ENCODE measurements at regions not wholly inside any gene's neighbourhood (a gene's known extent, or its start where the extent isn't known, plus 50 kb on each side); places are given as distances from the start of the nearest gene placed in this dataset.

- no peak for DNase-seq (ENCODE audit: extremely low spot score)
- no peak for TF ChIP-seq CTCF (IDR thresholded peaks at IDR 0.05; ENCODE audit: control extremely low read depth, extremely low read depth, low read depth, missing control alignments)
- ChIA-PET CTCF (no interaction called here), POLR2A (no interaction called here)
Observed at GRCh38 chr5:124130816-124131215, 615.6 kb downstream of the ZNF608 start.

- POLR2A ChIA-PET = no interaction called here
- TF ChIP-seq CTCF (IDR thresholded peaks at IDR 0.05; ENCODE audit: control extremely low read depth, extremely low read depth, low read depth, missing control alignments) = no peak
- no peak for DNase-seq (ENCODE audit: extremely low spot score)
- CTCF ChIA-PET = interaction anchor here (1.8 kb wide), 1 partner anchor 9 kb away, joined by 6 read pairs; no protein-coding TSS in a partner anchor
Observed at GRCh38 chr5:124128867-124129266, 616.9 kb downstream of the CSNK1G3 start.

GRCh38 chr5:124126504-124127217 is 614.7 kb downstream of the CSNK1G3 start:
- no peak for DNase-seq (ENCODE audit: extremely low spot score)
- no peak for TF ChIP-seq CTCF (IDR thresholded peaks at IDR 0.05; ENCODE audit: control extremely low read depth, extremely low read depth, low read depth, missing control alignments)
- POLR2A ChIA-PET = interaction anchor here (0.6 kb wide), 1 partner anchor 335 kb away, joined by 3 read pairs; no protein-coding TSS in a partner anchor
- CTCF ChIA-PET = no interaction called here

GRCh38 chr5:124124711-124125229 is 612.8 kb downstream of the CSNK1G3 start:
- ChIA-PET CTCF (no interaction called here), POLR2A (no interaction called here)
- no peak for DNase-seq (ENCODE audit: extremely low spot score)
- TF ChIP-seq CTCF (IDR thresholded peaks at IDR 0.05; ENCODE audit: control extremely low read depth, extremely low read depth, low read depth, missing control alignments) = no peak

GRCh38 chr5:124121198-124121597 is 609.2 kb downstream of the CSNK1G3 start:
- POLR2A ChIA-PET = no interaction called here
- CTCF ChIA-PET = no interaction called here
- TF ChIP-seq CTCF (IDR thresholded peaks at IDR 0.05; ENCODE audit: control extremely low read depth, extremely low read depth, low read depth, missing control alignments) = no peak
- no peak for DNase-seq (ENCODE audit: extremely low spot score)

- ChIA-PET CTCF (no interaction called here), POLR2A (no interaction called here)
- DNase-seq (ENCODE audit: extremely low spot score) = no peak
- no peak for TF ChIP-seq CTCF (IDR thresholded peaks at IDR 0.05; ENCODE audit: control extremely low read depth, extremely low read depth, low read depth, missing control alignments)
Observed at GRCh38 chr5:124114911-124115310, 602.9 kb downstream of the CSNK1G3 start.
